Embryonic facial prominence (tissue), 1 donor: ENCODE measurements at regions not wholly inside any gene's neighbourhood (a gene's known extent, or its start where the extent isn't known, plus 50 kb on each side); places are given as distances from the start of the nearest gene placed in this dataset.
A peak's percentile ranks its signal among the peaks of the same experiment; 100 is the strongest.

ENCODE experiments used
- DNase-seq: peaks from one replicate; pipeline ENCODE4 v3.0.0-alpha.2; 2016; ENCODE audit errors: extremely low spot score

GRCh38 chr5:74231697-74232096 is 408.8 kb downstream of the ENC1 start:
- no peak for DNase-seq

DNA sequence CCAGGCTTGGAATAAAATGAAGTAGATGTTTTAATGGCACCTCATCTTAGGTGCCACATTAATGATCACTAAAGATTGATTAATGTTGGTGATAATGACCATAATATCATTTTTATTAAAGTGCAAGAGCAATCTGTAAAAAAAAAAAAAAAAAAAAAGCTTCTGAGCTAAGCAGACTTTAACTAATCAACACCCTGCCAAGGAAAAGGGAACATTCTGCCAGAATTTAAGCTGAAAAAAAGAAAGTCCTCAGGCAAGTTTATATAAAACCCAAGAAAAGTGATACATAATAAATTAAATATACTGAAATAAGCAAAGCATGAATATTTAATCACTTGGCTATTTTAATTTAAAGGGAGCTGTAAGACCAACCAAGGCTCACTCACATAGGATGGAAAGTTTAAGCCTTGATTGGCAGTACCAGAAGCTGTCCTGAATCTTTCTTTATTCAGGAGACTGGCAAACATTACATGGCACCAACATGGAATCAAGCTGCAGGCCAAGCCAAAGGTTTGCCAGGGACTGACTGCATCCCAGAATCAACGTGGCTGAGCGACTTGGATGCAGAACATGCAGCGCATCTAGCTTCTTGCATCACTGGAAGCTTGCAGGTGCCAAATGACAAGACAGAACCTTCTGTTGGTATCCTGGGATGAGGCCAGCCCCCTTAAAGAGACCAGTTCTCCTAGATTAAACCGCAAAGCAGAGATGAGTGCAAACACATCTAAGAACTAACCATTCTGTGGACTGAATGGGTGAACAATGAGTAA is 413.6 kb downstream of the ENC1 start:
- no peak for DNase-seq

- no peak for DNase-seq
These were observed 414.9 kb downstream of the ENC1 start for GRCh38 chr5:74225587-74225986.

DNA sequence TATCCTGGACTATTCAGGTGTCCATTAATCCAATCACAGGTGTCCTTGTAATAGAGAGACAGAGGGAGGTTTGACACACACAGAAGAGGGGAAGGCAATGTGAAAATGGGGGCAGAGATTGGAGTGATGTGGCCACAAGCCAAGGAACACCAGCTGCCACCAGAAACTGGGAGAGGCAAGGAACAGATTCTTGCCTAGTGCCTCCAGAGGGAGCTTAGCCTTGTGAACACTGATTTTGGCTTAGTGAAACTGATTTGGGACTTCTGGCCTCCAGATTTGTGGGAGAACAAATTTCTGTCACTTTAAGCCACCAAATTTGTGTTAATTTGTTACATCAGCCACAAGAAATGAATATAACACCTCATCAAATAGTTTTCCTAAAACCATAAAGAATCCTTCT is 416.2 kb downstream of the ENC1 start:
- DNase-seq: no peak

DNA sequence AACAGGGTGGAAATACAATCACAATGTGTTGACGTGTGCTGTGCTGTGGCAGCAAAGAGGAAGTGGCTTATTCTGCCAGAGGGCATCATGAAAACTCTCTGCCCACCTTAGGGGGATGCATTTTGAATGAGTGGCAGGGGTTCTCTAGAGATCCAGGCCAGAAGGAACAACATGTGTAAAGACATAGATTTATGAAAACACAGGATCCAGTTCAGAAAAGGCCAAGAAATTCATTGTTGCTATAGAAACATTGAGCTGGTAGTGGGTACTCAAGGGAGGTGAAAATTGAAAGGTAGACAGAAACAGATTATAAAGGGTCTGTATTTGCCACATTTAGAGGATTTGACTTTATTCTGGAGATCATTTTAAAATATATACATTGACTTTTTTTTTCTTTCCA is 417.7 kb downstream of the ENC1 start:
- no peak for DNase-seq

DNA sequence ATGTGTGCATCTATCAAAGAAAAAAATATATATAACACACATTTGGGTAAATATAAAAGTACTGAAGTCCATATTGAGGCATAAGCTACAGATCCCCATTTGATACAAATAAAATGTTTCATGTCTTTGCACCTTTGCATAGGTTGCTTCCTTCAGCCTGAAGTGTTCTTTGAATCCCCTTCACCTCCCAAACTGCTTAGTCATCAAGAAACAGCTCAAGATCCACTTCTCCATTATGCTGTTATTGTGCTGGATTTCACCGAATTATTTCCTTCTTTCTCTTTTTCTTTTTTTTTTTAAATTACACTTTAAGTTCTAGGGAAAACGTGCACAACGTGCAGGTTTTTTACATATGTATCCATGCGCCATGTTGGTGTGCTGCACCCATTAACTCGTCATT is 419.1 kb downstream of the ENC1 start:
- no peak for DNase-seq

- no peak for DNase-seq
These were observed 424.5 kb downstream of the ENC1 start for GRCh38 chr5:74216012-74216411.

- no peak for DNase-seq
These were observed 428.2 kb downstream of the ENC1 start for GRCh38 chr5:74212336-74212735.

- no peak for DNase-seq
These were observed 431.0 kb downstream of the ENC1 start for GRCh38 chr5:74209571-74209970.

DNA sequence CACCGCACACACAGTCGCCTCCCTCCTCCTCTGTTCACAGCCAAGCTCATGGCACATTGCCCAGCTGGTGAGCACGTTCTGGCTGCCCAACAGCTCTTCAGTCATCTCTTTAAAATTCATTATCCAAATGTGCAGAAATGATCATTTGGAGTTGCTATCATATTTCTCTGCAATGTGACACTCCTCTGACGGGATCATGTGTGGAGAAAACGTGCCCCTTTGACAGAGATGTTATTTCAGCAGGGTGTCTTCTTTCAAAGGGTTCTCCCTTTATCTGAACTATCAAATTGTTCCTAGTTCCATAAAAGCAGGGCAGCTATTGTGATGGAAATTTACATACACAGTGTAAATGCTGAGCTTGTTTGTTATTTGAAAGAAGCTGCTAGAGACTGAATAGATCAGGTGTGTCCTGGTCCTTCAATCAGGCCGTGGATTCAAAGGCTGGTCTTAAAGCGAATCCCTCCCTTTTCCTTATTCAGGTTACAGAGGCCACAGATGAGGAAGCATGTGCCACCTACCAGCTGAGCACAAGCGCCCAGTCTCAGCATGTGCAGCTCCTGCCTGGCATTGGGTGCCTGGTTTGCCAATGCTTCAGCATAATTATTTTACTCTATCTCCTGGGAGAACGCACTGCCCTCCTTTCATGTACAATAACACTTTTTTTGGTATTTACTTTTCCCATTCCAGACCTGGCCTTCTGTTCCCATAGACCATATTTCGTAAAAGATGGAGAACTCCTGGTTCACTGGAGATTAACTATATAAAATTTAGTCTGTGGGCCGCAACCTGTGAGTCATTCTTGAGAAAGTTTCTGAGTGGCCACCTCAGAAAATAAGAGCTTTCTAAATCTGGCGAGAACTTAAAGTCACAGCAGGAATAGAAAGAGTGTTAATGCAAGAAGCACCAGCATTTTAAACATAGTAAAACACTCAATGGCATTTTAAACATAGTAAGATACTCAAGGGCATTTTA is 433.7 kb downstream of the ENC1 start:
- peak; percentile 40 for DNase-seq

DNA sequence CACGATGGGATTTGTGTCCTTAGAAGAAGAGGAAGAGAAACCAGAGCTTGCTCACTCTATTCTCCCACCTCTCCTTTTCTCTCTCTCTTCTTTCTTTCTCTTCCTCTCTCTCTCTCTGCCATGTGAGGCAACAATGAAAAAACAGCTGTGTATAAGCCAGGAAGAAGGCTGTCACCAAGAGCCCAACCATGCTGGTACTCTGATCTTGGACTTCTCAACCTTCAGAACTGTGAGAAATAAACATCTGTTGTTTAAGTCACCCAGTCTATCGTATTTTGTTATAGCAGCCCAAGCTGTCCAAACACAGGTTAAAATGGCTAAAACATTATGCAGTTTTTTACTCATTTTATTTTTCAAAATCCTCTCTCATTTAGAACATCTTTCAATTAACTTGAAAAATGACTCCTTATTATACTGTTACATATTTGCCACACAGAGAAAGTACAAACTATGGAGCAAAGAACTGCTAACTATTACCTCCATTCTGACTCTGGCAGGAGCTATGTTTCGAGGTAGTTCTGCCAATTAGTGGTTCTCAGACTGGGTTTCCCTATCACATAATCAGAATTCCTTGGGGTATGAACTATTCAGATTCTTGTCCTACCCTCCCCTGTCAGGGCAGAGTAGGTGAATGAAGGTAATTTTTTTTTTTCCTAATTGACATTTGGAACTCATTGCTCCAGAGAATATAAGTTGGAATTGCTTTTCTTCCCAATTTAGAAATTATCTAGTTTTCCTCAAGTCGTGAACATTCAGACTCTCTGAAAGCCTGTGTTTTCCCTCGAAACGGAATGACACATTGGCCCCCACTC is 434.6 kb downstream of the ENC1 start:
- no peak for DNase-seq

DNA sequence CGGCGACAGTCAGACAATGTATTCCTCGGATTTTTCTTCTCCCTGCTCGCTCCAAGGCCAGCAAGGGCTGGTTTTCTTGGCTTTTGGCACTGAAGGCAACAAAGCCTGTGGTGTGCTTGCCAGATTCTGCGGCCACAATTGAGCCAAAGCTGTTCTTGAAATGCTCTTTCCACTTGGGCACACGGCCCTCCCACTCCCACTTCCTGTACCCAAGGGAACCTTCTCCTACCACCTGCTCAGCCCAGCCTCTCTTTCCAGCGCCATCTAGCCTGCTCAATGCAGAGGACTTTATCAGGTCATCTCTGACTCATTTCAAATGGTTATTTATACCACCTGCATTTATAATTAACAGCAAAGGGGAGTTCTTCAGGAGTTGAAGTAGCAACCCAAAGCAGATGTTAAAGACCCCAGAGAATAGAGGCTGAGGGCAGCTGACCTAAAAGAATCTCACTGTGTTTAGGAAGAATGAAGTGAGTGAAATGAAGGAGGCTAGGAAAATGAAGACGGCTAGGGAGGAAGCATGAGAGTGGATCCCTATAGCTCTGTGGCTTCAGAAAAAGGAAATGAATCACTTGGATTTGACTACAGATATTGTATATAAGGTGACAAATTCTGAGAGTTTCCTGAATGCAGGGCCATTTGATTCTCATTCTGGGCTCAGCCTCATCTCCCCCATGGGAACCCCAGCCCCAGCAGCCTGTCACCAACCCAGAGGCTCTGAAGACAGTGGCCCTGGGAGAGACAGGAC is 439.0 kb downstream of the ENC1 start:
- no peak for DNase-seq

DNA sequence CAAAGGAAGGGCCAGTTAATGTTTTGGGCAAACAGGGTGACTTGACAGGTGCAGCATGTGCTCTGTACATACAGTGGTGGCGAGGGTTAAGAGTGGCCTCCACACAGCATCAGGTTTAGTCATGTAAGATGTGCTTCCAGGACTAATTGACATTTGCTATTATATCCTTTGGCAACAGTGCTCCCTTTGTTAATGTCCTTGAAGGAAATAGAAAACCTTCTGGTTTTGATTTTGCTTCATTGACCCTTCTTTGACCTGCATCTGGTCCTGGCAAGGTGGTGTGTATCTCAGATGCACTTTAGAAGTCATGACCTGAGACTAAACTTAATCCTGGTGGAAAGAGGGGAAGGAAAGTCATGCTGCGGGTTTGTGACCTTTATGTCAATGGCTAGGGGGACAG is 440.0 kb downstream of the ENC1 start:
- no peak for DNase-seq

DNA sequence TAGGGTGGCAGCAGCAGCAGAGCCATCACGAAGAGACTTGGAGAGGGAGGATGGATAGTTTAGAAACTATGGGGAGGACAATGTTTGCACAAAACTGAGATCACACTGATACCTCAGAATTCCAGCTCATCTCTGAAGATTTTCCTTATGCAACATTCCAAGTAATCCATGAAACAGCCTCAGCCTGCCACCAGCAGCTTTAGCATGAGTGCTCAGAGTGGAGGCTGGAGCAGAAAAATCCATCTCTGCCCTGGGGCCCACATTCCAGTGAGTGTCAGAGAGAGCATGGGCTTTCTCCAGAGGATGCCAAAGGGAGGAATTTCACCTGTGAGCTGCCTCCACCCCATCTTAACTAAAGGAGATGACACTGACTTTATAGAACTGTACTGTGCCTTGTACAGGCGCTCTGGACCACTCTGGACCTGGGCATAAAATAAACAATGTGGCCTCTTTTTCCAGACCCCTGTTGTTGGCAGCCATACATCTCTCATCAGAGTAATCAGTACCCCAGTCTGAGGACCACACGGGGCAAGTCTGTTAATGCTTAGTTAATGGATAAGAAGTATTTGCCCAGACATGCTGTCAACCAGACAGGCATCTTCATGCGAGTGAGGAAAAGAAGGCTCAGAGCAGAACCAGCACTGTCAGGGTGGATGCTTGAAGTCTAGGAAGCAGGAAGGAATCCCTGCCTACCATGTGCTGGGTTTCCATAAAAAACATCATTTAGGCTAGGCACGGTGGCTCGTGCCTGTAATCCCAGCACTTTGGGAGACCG is 440.9 kb downstream of the ENC1 start:
- DNase-seq: no peak

DNA sequence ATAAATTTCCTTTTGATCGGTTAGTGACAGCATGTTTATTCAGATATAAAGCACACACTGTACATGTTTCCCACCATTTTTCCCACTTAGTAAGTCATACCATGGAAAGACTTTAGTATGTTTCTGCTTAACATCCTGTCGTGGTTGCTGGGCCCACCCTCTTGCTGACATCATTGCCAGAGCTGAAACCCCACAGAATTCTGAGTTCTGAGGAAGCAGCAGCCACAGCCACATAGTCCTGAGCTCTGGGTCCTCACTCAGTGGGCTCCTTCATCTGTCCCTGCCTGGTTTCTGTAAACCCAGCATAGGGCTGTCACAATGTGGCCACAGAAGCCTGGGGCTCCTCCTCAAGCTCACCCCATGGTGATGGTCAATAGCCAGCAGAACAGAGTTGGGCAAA is 441.5 kb downstream of the ENC1 start:
- DNase-seq: no peak

DNA sequence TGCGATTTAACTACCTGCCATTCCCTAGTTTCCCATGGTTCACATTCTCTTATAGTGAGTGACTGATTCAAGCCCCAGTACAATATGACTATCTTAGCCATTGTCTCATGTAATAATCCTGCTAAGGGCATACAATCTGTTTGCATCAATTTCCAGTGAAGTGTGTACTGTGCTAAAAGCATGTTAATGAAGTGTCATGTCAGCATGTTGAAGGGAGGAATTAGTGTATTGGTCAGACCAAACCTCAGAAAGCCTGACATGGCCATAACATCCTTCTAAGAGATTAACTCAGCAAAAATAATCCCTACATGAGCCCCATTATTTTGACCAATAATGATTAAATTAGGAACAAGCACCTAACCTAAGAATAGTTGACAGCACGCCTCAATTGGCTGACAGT is 442.4 kb downstream of the ENC1 start:
- no peak for DNase-seq

DNA sequence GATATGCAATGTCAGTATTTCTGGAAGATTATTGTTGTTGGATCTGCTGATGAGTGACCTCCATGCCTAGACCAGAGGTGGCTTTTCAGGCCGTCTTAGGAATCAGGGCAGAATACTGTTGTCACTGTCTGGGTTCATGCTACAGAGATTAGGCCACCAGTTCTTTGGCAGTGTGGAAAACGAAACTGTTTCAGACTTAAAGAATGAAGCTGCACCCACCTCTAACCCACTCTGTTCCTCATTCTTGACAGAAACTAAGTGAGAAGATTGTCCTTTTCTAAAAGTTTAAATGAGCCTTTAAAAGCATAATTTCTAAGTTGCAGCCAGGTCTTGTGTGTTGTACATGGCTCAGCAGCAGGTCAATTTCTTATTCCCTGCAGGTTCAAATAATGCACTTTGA is 444.3 kb downstream of the ENC1 start:
- no peak for DNase-seq

DNA sequence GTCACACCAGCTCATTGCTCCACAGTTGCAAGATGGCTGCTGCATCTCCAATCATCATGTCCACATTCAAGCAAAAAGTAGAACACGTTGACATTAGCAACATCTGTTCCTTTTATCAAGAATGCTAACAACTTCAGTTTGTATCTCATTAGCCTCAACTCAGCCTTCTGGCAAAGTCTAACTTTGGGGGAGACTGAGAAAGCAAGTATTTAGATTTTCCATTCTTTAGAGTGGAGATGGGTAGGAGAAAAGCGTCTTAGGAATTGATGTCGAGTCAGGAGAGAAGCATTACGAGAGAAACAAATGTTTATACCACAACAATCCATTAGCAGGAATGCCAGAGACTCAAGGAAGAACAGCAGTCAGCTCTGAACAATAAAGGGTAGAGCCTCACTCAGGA is 446.3 kb downstream of the ENC1 start:
- DNase-seq: no peak

DNA sequence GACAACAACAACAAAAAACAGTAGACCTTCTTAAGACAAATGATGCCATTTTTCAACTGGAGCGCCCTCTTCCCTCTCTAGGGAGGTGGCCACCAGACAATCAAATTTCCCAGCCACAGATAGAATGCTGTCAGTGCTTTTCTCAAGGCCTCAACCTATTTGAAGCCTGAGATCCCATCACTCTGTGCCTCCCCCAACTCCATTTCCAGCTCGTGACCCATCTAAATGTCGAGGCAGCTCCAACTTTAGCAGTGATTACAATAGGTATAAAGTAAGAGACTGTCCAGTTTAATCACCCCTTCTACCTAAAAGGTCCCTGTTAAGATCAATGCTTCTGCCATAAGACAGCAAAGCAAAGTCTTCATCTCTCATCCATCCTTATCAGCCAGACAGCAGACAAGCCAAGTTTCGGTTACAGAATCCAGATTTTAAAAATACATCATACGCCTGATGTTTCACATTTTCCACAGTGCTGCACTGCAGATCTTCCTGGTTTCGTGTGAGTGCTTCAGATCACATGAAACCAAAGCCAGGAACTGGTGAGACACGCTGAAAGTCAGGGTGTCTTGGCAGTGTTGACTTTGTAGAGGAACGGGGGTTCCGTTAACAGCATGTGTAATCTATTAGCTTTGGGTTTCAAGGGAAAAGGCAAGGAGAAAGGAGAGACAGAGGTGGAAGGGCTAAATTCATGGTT is 447.8 kb downstream of the ENC1 start:
- no peak for DNase-seq
